ENCODE measurements at regions not wholly inside any gene's neighbourhood (a gene's known extent, or its start where the extent isn't known, plus 50 kb on each side); places are given as distances from the start of the nearest gene placed in this dataset.

- TF ChIP-seq ATF3 (IDR thresholded peaks at IDR 0.05), result no peak
- TF ChIP-seq HNF4G (IDR thresholded peaks at IDR 0.05), result no peak
- no peak for TF ChIP-seq NR2F2 (IDR thresholded peaks at IDR 0.05)
Observed at GRCh38 chr6:102313699-102314098, 920.2 kb downstream of the GRIK2 start (continued).

- no peak overlapping the region for H3K4me3 ChIP-seq (ENCODE audit: low read depth in 1 of 3, low read length in 3 of 3)
- H3K9me3 ChIP-seq (ENCODE audit: control insufficient read depth in 4 of 4, low read length in 3 of 4), result no peaks in the 10 kb centered on the region
- no peak for TF ChIP-seq RAD21 (IDR thresholded peaks at IDR 0.05)
- no peak for TF ChIP-seq TAF1 (conservative IDR thresholded peaks at IDR 0.05)
- TF ChIP-seq SP1 (IDR thresholded peaks at IDR 0.05), result no peak
- TF ChIP-seq GABPA (IDR thresholded peaks at IDR 0.05 in 1 of 2, conservative IDR thresholded peaks at IDR 0.05 in 1 of 2), result no peak
- TF ChIP-seq MAX (IDR thresholded peaks at IDR 0.05), result no peak
- no peak for TF ChIP-seq JUND (IDR thresholded peaks at IDR 0.05)
- TF ChIP-seq CTCF (IDR thresholded peaks at IDR 0.05; ENCODE audit: low read depth, low read length, missing input control), result no peak
- TF ChIP-seq HNF4A (conservative IDR thresholded peaks at IDR 0.05), result no peak
- TF ChIP-seq NR2F2 (IDR thresholded peaks at IDR 0.05), result no peak
- no peak for TF ChIP-seq REST (IDR thresholded peaks at IDR 0.05)
- no peak for TF ChIP-seq ATF3 (IDR thresholded peaks at IDR 0.05)
- TF ChIP-seq HNF4G (IDR thresholded peaks at IDR 0.05), result no peak
- no peak for TF ChIP-seq FOXA1 (IDR thresholded peaks at IDR 0.05)
- no peak for TF ChIP-seq RXRA (IDR thresholded peaks at IDR 0.05)
- no peak for TF ChIP-seq YY1 (IDR thresholded peaks at IDR 0.05)
- no peak for TF ChIP-seq FOXA2 (IDR thresholded peaks at IDR 0.05)
- no peak for TF ChIP-seq ZBTB33 (IDR thresholded peaks at IDR 0.05)
- no peak for TF ChIP-seq EGR1 (IDR thresholded peaks at IDR 0.05; ENCODE audit: low read depth in 2 of 2)
- DNase-seq (ENCODE audit: low spot score), result no peak
- no peaks in the 10 kb centered on the region for H3K36me3 ChIP-seq (ENCODE audit: control insufficient read depth in 4 of 4, insufficient read depth in 3 of 4, low read depth in 1 of 4, low read length in 3 of 4)
- no peak overlapping the region for H3K9ac ChIP-seq (ENCODE audit: low read depth in 1 of 2, low read length in 2 of 2)
- 79% methylated on average over 1 of the region's 1 CpG for WGBS
- no peaks in the 10 kb centered on the region for H3K4me1 ChIP-seq (ENCODE audit: control insufficient read depth in 4 of 4, insufficient read depth in 4 of 4, low read length in 3 of 4)
- H3K27ac ChIP-seq (ENCODE audit: low read depth in 1 of 2, low read length in 2 of 2), result no peak overlapping the region
- H3K27me3 ChIP-seq (ENCODE audit: control insufficient read depth in 4 of 4, insufficient read depth in 4 of 4, low read length in 3 of 4), result no peaks in the 10 kb centered on the region
Observed at GRCh38 chr6:102309700-102310099, 916.2 kb downstream of the GRIK2 start.

Data from liver (tissue), 8 donors.